Occipital lobe (tissue), 1 donor: ENCODE measurements at regions not wholly inside any gene's neighbourhood (a gene's known extent, or its start where the extent isn't known, plus 50 kb on each side); places are given as distances from the start of the nearest gene placed in this dataset.

Experiments used
- DNase-seq: peaks from one replicate; lab custom pipeline; 2025; lab: John Stamatoyannopoulos, UW

- DNase-seq: no peak
Observed at GRCh38 chr10:9602998-9603397, 1414.7 kb upstream of the CELF2 start.

- no peak for DNase-seq
Observed at GRCh38 chr10:9603972-9604371, 1413.7 kb upstream of the CELF2 start.

- no peak for DNase-seq
Observed at GRCh38 chr10:9605231-9605630, 1412.4 kb upstream of the CELF2 start.

GRCh38 chr10:9608602-9609001 is 1409.1 kb upstream of the CELF2 start:
- DNase-seq: no peak

GRCh38 chr10:9613338-9614075 is 1404.2 kb upstream of the CELF2 start:
- no peak for DNase-seq

- no peak for DNase-seq
Observed at GRCh38 chr10:9615189-9615588, 1402.5 kb upstream of the CELF2 start.

- DNase-seq: no peak
Observed at GRCh38 chr10:9621216-9621615, 1396.5 kb upstream of the CELF2 start.

- DNase-seq: no peak
Observed at GRCh38 chr10:9625304-9625703, 1392.4 kb upstream of the CELF2 start.

GRCh38 chr10:9634466-9634865 is 1383.2 kb upstream of the CELF2 start:
- no peak for DNase-seq

- no peak for DNase-seq
Observed at GRCh38 chr10:9635691-9636090, 1382.0 kb upstream of the CELF2 start.

GRCh38 chr10:9636216-9636615 is 1381.5 kb upstream of the CELF2 start:
- no peak for DNase-seq

- DNase-seq: no peak
Observed at GRCh38 chr10:9643782-9644181, 1373.9 kb upstream of the CELF2 start.

GRCh38 chr10:9645404-9645803 is 1372.3 kb upstream of the CELF2 start:
- no peak for DNase-seq

GRCh38 chr10:9645928-9646600 is 1371.6 kb upstream of the CELF2 start:
- no peak for DNase-seq

GRCh38 chr10:9654261-9654660 is 1363.4 kb upstream of the CELF2 start:
- DNase-seq: no peak

GRCh38 chr10:9656386-9656785 is 1361.3 kb upstream of the CELF2 start:
- DNase-seq: no peak

GRCh38 chr10:9656996-9657395 is 1360.7 kb upstream of the CELF2 start:
- no peak for DNase-seq

- no peak for DNase-seq
Observed at GRCh38 chr10:9657530-9657929, 1360.1 kb upstream of the CELF2 start.

- DNase-seq: no peak
Observed at GRCh38 chr10:9668411-9668810, 1349.3 kb upstream of the CELF2 start.

- no peak for DNase-seq
Observed at GRCh38 chr10:9670911-9671310, 1346.8 kb upstream of the CELF2 start.

- no peak for DNase-seq
Observed at GRCh38 chr10:9681655-9682054, 1336.0 kb upstream of the CELF2 start.

- no peak for DNase-seq
Observed at GRCh38 chr10:9682802-9683201, 1334.9 kb upstream of the CELF2 start.

GRCh38 chr10:9684186-9684585 is 1333.5 kb upstream of the CELF2 start:
- no peak for DNase-seq
